Erythroblast (primary cell): ENCODE measurements at regions not wholly inside any gene's neighbourhood (a gene's known extent, or its start where the extent isn't known, plus 50 kb on each side); places are given as distances from the start of the nearest gene placed in this dataset.

Source experiments
- GATA1 ChIP-seq: IDR thresholded peaks from 2 replicates; pipeline ENCODE4 v1.6.1; 2011; ENCODE audit warnings: low read depth, mild to moderate bottlenecking, control low read depth, low read length, moderate library complexity
- POLR2A ChIP-seq: IDR thresholded peaks from 2 replicates; pipeline ENCODE4 v1.6.1; 2011; ENCODE audit warnings: mild to moderate bottlenecking, low read length

DNA sequence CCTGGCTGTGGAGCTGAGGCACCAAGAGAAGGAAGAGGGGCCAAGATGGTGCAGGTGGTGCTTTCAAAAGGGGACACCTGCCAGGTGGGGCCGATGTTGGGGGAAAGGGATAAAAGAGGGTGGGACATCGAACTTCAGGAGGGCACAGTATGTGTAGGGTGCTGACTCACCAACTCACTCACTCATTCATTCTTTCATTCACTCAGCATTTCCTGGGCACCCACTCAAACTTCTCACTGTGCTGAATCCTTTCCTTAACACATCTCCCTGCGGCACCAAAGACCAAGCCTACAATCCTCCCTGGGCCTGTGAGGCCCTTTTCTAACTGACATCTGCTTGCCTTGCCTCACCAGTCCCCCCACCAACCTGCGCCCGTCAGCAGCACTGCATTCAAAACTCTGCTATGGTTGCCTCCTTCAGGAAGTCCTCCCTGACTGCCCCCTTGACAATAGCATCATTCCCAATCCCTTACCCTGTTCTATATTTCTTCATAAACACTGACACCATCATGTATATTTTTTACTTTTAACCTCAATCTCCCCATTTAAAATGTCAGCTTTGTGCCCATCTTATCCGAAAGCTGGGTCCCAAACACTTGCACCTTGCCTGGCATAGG, 246.6 kb downstream of the MN1 start:
- TF ChIP-seq POLR2A (no peak), GATA1 (no peak)
